SU-DHL-6 (cell line): ENCODE measurements at regions not wholly inside any gene's neighbourhood (a gene's known extent, or its start where the extent isn't known, plus 50 kb on each side); places are given as distances from the start of the nearest gene placed in this dataset.

Experiments used
- EZH2phosphoT487 ChIP-seq: fragments of 200-600 bp; sonication (generic), shearing (Covaris generic); conservative IDR thresholded peaks from 2 replicates; pipeline ENCODE4 v1.6.1; 2018; ENCODE audit warnings: mild to moderate bottlenecking, antibody characterized with exemption, low read length, moderate library complexity, mixed read lengths
- TF ChIP-seq, protein P1 (sequence below): fragments of 200-600 bp; sonication (generic); IDR thresholded peaks from one replicate; pipeline ENCODE4 v1.5.1; 2017; ENCODE audit warnings: antibody characterized with exemption, mild to moderate bottlenecking, low read length, moderate library complexity; ENCODE audit not compliant: insufficient read depth, poor library complexity, severe bottlenecking

GRCh38 chr1:194825382-194825781, 1639.0 kb upstream of the B3GALT2 start:
- TF ChIP-seq, protein P1, sequence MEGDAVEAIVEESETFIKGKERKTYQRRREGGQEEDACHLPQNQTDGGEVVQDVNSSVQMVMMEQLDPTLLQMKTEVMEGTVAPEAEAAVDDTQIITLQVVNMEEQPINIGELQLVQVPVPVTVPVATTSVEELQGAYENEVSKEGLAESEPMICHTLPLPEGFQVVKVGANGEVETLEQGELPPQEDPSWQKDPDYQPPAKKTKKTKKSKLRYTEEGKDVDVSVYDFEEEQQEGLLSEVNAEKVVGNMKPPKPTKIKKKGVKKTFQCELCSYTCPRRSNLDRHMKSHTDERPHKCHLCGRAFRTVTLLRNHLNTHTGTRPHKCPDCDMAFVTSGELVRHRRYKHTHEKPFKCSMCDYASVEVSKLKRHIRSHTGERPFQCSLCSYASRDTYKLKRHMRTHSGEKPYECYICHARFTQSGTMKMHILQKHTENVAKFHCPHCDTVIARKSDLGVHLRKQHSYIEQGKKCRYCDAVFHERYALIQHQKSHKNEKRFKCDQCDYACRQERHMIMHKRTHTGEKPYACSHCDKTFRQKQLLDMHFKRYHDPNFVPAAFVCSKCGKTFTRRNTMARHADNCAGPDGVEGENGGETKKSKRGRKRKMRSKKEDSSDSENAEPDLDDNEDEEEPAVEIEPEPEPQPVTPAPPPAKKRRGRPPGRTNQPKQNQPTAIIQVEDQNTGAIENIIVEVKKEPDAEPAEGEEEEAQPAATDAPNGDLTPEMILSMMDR: no peak
- TF ChIP-seq EZH2phosphoT487: no peak
